ENCODE measurements at regions not wholly inside any gene's neighbourhood (a gene's known extent, or its start where the extent isn't known, plus 50 kb on each side); places are given as distances from the start of the nearest gene placed in this dataset.

DNA sequence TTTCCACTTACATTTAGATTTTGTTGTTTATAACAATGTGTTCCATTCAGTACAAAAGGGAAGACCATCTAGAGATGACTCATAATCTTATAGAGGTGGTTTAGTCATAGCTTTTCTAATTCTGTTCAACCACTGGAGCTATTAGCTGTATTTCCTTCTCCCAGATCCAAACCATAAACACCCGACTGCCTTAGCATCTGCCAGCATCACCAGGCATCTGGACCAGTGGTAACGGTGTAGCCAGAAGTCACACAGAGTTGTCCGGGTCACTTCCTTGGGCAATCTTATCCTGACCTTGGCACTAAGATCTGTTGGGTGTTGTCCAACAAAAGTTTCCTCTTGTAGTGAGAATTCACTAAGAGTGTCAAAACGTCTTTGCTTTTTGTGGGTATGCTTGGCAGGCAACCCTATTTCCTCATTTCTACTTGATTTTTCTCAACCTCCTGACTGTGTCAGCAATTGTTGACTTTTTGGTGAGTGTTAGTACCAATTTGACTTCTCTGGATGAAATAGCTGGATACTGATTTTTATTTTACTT, 372.1 kb upstream of the B3GALT2 start:
- DNase-seq (ENCODE audit: low read depth), result peak; percentile 33
- no peak overlapping the region for H3K4me3 ChIP-seq (ENCODE audit: low read depth, low read length)
- TF ChIP-seq, protein P1, sequence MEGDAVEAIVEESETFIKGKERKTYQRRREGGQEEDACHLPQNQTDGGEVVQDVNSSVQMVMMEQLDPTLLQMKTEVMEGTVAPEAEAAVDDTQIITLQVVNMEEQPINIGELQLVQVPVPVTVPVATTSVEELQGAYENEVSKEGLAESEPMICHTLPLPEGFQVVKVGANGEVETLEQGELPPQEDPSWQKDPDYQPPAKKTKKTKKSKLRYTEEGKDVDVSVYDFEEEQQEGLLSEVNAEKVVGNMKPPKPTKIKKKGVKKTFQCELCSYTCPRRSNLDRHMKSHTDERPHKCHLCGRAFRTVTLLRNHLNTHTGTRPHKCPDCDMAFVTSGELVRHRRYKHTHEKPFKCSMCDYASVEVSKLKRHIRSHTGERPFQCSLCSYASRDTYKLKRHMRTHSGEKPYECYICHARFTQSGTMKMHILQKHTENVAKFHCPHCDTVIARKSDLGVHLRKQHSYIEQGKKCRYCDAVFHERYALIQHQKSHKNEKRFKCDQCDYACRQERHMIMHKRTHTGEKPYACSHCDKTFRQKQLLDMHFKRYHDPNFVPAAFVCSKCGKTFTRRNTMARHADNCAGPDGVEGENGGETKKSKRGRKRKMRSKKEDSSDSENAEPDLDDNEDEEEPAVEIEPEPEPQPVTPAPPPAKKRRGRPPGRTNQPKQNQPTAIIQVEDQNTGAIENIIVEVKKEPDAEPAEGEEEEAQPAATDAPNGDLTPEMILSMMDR (IDR thresholded peaks at IDR 0.05; ENCODE audit: insufficient read depth, low read depth, low read length), result no peak

DNA sequence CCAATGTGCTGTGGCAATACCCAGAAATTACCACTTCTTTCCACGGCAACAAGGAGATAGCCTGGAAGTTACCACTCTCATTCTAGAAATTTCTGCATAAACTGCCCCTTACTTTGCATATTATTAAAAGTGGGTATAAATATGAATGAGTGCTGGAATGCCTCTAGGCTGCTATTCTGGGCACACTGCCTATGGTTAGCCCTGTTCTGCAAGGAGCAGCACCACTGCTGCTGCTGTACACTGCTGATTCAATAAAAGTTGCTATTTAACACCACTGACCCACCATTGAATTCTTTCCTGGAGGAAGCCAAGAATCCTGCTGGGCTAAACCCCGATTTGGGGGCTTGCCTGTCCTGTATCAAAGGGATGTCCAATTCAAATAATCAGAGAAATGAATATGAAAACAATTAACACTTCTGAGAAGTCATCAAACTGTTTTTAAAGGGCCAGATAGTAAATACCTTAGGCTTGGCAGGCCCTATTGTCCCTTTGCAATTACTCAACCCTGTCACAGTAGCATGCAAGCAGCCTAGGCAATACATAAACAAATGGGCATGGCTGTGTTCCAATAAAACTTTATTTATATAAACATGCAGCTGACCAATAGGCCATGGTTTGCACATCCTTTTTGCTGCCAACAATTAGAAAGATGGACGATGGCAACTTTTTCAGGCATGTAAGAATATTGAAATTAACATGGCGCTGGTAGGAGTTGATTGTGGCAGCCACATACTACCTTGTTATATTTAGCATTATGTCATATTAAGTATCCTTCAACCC, 369.4 kb upstream of the B3GALT2 start:
- no peak overlapping the region for H3K4me3 ChIP-seq (ENCODE audit: low read depth, low read length)
- no peak for DNase-seq (ENCODE audit: low read depth)
- TF ChIP-seq, protein P1 (IDR thresholded peaks at IDR 0.05; ENCODE audit: insufficient read depth, low read depth, low read length), result no peak

DNA sequence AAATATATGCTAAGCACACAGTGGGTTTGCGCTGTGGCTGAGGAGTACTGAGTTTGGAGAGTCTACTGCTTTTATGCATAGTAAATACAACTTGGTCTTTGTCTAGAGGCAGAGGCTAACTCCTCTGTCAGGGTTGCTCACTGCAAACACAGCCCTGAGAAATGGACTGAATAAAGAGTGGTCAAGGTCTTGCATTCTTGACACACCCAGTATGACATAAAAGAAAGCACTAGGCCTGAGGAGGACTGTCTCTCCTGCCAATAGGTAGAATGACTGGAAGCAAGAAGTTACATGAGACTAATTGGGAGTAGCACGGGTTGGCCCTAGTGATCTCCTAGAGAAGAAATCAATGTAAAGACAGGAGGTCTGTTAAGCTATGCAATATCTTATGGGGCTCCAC, 367.2 kb upstream of the B3GALT2 start:
- TF ChIP-seq, protein P1 (IDR thresholded peaks at IDR 0.05; ENCODE audit: insufficient read depth, low read depth, low read length), result no peak
- no peak overlapping the region for H3K4me3 ChIP-seq (ENCODE audit: low read depth, low read length)
- no peak for DNase-seq (ENCODE audit: low read depth)

DNA sequence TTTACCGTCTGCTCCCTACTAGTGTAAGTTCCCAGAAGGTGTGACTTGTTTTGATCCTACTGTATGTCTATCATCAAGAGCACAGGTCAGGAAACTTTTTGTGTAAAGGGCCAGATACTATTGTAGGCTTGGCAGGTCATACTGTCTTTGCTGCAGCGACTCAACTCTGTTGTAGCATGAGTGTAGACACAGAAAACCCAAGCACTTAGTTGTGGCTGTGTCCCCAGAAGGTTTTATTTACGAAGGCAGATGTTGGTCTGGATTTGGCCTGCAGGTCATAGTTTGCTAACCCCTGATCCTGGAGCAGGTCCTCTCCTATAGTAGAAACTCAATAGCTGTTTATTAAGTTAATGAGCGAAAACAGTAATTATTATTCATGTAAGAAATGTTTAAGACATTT, 365.9 kb upstream of the B3GALT2 start:
- H3K4me3 ChIP-seq (ENCODE audit: low read depth, low read length), result no peak overlapping the region
- no peak for DNase-seq (ENCODE audit: low read depth)
- TF ChIP-seq, protein P1 (IDR thresholded peaks at IDR 0.05; ENCODE audit: insufficient read depth, low read depth, low read length), result no peak

DNA sequence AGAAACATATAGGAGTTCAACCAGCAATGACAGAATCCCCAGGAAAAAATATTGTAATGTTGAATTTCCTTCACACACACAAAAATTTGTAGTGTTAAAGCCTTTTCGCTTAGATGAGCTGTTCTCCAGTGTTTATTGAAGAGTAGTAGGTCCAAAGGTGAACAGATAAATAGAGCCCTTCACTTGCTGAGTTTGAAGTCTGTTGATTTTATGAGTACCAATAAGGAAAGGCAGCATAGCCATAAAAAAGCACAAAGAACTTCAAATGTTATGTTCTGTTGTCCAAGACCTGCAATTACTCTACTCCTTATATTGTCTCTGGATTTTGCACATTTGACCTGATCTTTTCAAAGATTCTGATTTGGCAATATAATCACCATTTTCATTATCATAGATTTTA, 362.7 kb upstream of the B3GALT2 start:
- H3K4me3 ChIP-seq (ENCODE audit: low read depth, low read length), result no peak overlapping the region
- no peak for DNase-seq (ENCODE audit: low read depth)
- TF ChIP-seq, protein P1 (IDR thresholded peaks at IDR 0.05; ENCODE audit: insufficient read depth, low read depth, low read length), result no peak

DNA sequence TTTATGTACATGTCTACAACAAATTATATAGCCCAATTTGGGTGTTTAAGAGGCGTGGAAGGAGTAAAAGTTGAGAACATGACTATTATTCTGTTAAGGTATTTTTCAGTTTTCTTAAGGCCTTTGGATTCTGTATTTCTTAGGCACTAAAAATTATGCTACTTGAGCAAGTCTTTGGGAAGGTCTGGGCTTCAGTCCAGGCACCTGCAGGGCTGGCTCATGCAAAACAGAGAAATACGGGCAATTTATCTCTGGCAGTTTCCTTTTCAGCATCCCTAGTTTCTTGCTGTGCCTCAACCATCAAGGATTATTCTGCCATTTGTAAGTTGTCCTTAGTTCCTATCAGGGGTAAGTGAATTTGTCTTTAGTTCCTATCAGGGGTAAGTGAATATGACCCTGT, 358.8 kb upstream of the B3GALT2 start:
- no peak overlapping the region for H3K4me3 ChIP-seq (ENCODE audit: low read depth, low read length)
- TF ChIP-seq, protein P1 (IDR thresholded peaks at IDR 0.05; ENCODE audit: insufficient read depth, low read depth, low read length), result no peak
- DNase-seq (ENCODE audit: low read depth), result no peak

Data from fibroblast of villous mesenchyme (primary cell).